ENCODE measurements at regions not wholly inside any gene's neighbourhood (a gene's known extent, or its start where the extent isn't known, plus 50 kb on each side); places are given as distances from the start of the nearest gene placed in this dataset.

- no peak for DNase-seq
- no peak overlapping the region for H3K27ac ChIP-seq
- H3K4me1 ChIP-seq: no peaks in the 10 kb centered on the region
- no peaks in the 10 kb centered on the region for H3K9me3 ChIP-seq
- H3K4me3 ChIP-seq: no peak overlapping the region
- TF ChIP-seq, protein P1, sequence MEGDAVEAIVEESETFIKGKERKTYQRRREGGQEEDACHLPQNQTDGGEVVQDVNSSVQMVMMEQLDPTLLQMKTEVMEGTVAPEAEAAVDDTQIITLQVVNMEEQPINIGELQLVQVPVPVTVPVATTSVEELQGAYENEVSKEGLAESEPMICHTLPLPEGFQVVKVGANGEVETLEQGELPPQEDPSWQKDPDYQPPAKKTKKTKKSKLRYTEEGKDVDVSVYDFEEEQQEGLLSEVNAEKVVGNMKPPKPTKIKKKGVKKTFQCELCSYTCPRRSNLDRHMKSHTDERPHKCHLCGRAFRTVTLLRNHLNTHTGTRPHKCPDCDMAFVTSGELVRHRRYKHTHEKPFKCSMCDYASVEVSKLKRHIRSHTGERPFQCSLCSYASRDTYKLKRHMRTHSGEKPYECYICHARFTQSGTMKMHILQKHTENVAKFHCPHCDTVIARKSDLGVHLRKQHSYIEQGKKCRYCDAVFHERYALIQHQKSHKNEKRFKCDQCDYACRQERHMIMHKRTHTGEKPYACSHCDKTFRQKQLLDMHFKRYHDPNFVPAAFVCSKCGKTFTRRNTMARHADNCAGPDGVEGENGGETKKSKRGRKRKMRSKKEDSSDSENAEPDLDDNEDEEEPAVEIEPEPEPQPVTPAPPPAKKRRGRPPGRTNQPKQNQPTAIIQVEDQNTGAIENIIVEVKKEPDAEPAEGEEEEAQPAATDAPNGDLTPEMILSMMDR (IDR thresholded peaks at IDR 0.05): no peak
- no peaks in the 10 kb centered on the region for H3K36me3 ChIP-seq
- no peaks in the 10 kb centered on the region for H3K27me3 ChIP-seq
Measured at GRCh38 chr17:79201536-79202227, 127.1 kb downstream of the ENGASE start.

DNA sequence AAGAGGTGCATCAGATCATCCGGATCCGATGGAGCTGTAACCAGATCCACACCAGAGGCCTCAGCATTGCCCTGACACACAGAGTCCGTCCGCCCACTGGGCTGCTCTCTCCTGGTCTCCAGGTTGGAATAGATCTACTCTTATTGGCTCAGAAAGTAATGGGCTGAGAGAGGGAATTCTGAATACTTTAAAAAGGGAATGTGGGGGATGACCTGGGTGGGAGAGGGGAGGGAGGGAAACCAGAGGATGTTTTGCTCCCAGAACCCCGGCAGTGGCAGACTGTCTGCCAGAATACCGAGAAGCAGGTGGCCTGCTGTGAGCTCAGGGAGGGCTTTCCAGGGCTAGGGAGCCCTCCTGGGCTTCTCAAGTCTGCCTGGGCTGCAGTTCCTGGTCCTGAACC is 126.5 kb downstream of the ENGASE start:
- Histone ChIP-seq H3K36me3 (no peaks in the 10 kb centered on the region), H3K4me1 (no peaks in the 10 kb centered on the region), H3K27me3 (no peaks in the 10 kb centered on the region), H3K9me3 (no peaks in the 10 kb centered on the region), H3K4me3 (no peak overlapping the region), H3K27ac (no peak overlapping the region)
- DNase-seq: no peak
- TF ChIP-seq, protein P1 (IDR thresholded peaks at IDR 0.05): no peak
- TF ChIP-seq POLR2A (IDR thresholded peaks at IDR 0.05): no peak

DNA sequence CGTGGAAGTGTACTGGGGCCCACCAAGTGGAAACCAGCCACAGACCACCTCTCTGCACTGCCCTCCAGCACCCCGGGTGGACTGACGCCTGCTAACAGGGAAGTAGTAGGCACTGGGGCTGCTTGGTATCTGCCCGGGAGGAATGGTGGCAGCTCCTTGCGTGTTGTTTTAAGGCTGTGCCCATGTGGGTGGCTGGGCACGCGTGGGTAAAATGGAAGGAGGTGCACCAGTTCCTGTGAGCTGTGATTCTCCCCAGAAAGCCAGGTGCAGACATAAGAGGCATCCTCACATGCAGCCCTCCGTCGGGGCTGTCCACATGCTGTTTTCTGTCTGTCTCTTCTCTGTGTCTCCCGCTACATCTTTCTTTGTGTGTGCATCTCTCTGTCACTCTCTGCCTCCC is 122.3 kb downstream of the ENGASE start:
- no peaks in the 10 kb centered on the region for H3K27me3 ChIP-seq
- no peak for TF ChIP-seq POLR2A (IDR thresholded peaks at IDR 0.05)
- TF ChIP-seq, protein P1 (IDR thresholded peaks at IDR 0.05): no peak
- H3K4me3 ChIP-seq: no peak overlapping the region

GRCh38 chr17:79192503-79193351 is 118.1 kb downstream of the ENGASE start:
- no peak overlapping the region for H3K4me3 ChIP-seq
- no peaks in the 10 kb centered on the region for H3K4me1 ChIP-seq
- TF ChIP-seq, protein P1 (IDR thresholded peaks at IDR 0.05): no peak
- no peak for TF ChIP-seq POLR2A (IDR thresholded peaks at IDR 0.05)
- DNase-seq: no peak
- no peaks in the 10 kb centered on the region for H3K27me3 ChIP-seq
- no peaks in the 10 kb centered on the region for H3K9me3 ChIP-seq
- H3K36me3 ChIP-seq: no peaks in the 10 kb centered on the region
- no peak overlapping the region for H3K27ac ChIP-seq

More for the DNA sequence above, 122.3 kb downstream of the ENGASE start:
- no peaks in the 10 kb centered on the region for H3K4me1 ChIP-seq
- H3K9me3 ChIP-seq: no peaks in the 10 kb centered on the region
- H3K27ac ChIP-seq: no peak overlapping the region
- no peaks in the 10 kb centered on the region for H3K36me3 ChIP-seq
- no peak for DNase-seq

DNA sequence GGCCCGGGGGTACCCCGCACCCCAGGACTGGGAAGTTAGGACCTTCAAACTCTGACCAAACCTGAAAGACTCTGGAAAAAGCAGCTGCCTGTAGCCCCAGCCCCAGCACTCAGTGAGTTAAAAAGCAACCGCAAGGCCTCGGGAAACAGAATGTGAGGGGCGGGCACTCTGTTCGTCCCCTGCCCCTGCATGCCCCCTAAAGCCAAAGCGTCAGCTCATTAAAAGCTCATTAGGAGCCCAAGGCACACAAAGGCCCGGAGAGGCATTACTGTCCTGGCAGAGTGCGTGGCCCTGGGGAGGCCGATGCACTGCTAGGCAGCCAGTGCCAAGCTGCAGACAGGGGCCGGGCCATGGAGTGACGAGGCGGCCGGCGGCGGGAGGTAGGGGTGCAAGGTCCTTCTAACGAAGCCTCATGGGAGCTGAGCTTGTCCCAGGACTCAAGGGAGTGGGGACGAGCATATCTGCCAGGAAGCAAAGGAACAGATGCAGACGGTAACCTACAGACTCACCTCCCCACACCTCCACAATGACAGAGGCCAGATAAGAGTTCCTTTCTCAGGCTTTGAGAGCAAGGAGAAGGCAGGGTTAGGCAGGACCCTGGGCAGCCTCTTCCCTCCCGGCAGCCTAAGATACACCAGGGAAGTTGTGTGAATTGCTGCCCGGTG is 116.8 kb downstream of the ENGASE start:
- no peaks in the 10 kb centered on the region for H3K27me3 ChIP-seq

GRCh38 chr17:79189305-79189704 is 114.7 kb downstream of the ENGASE start:
- Histone ChIP-seq H3K4me1 (no peaks in the 10 kb centered on the region), H3K4me3 (no peak overlapping the region), H3K27ac (no peak overlapping the region), H3K27me3 (peaks cover 0 to 3% of the 10 kb centered on the region in 2 donors), H3K9me3 (no peaks in the 10 kb centered on the region), H3K36me3 (no peaks in the 10 kb centered on the region)
- TF ChIP-seq, protein P1 (IDR thresholded peaks at IDR 0.05): no peak
- TF ChIP-seq POLR2A (IDR thresholded peaks at IDR 0.05): no peak
- no peak for DNase-seq

More for the DNA sequence above, 116.8 kb downstream of the ENGASE start:
- H3K4me3 ChIP-seq: no peak overlapping the region
- DNase-seq: no peak
- H3K27ac ChIP-seq: no peak overlapping the region
- no peaks in the 10 kb centered on the region for H3K4me1 ChIP-seq
- no peaks in the 10 kb centered on the region for H3K36me3 ChIP-seq
- H3K9me3 ChIP-seq: no peaks in the 10 kb centered on the region
- no peak for TF ChIP-seq POLR2A (IDR thresholded peaks at IDR 0.05)
